HEK293T (cell line): ENCODE measurements at regions not wholly inside any gene's neighbourhood (a gene's known extent, or its start where the extent isn't known, plus 50 kb on each side); places are given as distances from the start of the nearest gene placed in this dataset.

ENCODE experiments used
- CTCF ChIA-PET: fragments of 350-600 bp; formaldehyde crosslinking; extraction: SDS; loops from one replicate; lab custom pipeline; 2021; ENCODE audit warnings: antibody characterized with exemption, inconsistent platforms; lab: Yijun Ruan, JAX
- POLR2A ChIA-PET: fragments of 350-600 bp; formaldehyde crosslinking; extraction: SDS; loops from one replicate; lab custom pipeline; 2020; ENCODE audit warnings: antibody characterized with exemption, inconsistent platforms; lab: Yijun Ruan, JAX
- DNase-seq: peaks from one replicate; pipeline ENCODE4 v3.0.0; 2012; ENCODE audit warnings: mixed read lengths; ENCODE audit errors: extremely low spot score
- ARNT ChIP-seq: fragments of 450-650 bp; IDR thresholded peaks from 2 replicates; pipeline ENCODE4 v1.6.1; 2017; ENCODE audit warnings: mild to moderate bottlenecking
- BHLHE40 ChIP-seq: fragments of 450-650 bp; IDR thresholded peaks from 2 replicates; pipeline ENCODE4 v1.6.1; 2016; ENCODE audit warnings: mild to moderate bottlenecking, moderate library complexity, borderline replicate concordance
- CTBP1 ChIP-seq: fragments of 450-650 bp; IDR thresholded peaks from 2 replicates; pipeline ENCODE4 v1.6.1; 2016; ENCODE audit warnings: borderline replicate concordance
- ELF4 ChIP-seq: fragments of 450-650 bp; IDR thresholded peaks from 2 replicates; pipeline ENCODE4 v1.6.1; 2017; ENCODE audit warnings: antibody characterized with exemption
- FOXA1 ChIP-seq: fragments of 450-650 bp; IDR thresholded peaks from 2 replicates; pipeline ENCODE4 v1.6.1; 2016; ENCODE audit warnings: mild to moderate bottlenecking
- FOXK2 ChIP-seq: fragments of 450-650 bp; IDR thresholded peaks from 2 replicates; pipeline ENCODE4 v1.6.1; 2016; ENCODE audit warnings: mild to moderate bottlenecking
- FOXM1 ChIP-seq: fragments of 450-650 bp; IDR thresholded peaks from 2 replicates; pipeline ENCODE4 v1.6.1; 2017; ENCODE audit warnings: mild to moderate bottlenecking, borderline replicate concordance
- HDGF ChIP-seq: fragments of 450-650 bp; IDR thresholded peaks from 2 replicates; pipeline ENCODE4 v1.6.1; 2017; ENCODE audit warnings: antibody characterized with exemption, borderline replicate concordance
- L3MBTL2 ChIP-seq: fragments of 450-650 bp; conservative IDR thresholded peaks from 2 replicates; pipeline ENCODE4 v1.6.1; 2016; ENCODE audit warnings: mild to moderate bottlenecking
- LEF1 ChIP-seq: fragments of 450-650 bp; IDR thresholded peaks from 2 replicates; pipeline ENCODE4 v1.6.1; 2017; ENCODE audit warnings: mild to moderate bottlenecking, borderline replicate concordance
- NFRKB ChIP-seq: fragments of 450-650 bp; IDR thresholded peaks from 2 replicates; pipeline ENCODE4 v1.6.1; 2016; ENCODE audit warnings: mild to moderate bottlenecking, moderate library complexity
- SP1 ChIP-seq: fragments of 450-650 bp; IDR thresholded peaks from 2 replicates; pipeline ENCODE4 v1.6.1; 2017
- SUZ12 ChIP-seq: fragments of 450-650 bp; IDR thresholded peaks from 2 replicates; pipeline ENCODE4 v1.6.1; 2016; ENCODE audit warnings: mild to moderate bottlenecking
- TARDBP ChIP-seq: fragments of 450-650 bp; IDR thresholded peaks from 2 replicates; pipeline ENCODE4 v1.6.1; 2016
- ZNF384 ChIP-seq: fragments of 450-650 bp; IDR thresholded peaks from 2 replicates; pipeline ENCODE4 v1.6.1; 2016
- TF ChIP-seq, protein P1 (sequence below): fragments of 450-650 bp; IDR thresholded peaks from 2 replicates; pipeline ENCODE4 v1.6.1; 2016

DNA sequence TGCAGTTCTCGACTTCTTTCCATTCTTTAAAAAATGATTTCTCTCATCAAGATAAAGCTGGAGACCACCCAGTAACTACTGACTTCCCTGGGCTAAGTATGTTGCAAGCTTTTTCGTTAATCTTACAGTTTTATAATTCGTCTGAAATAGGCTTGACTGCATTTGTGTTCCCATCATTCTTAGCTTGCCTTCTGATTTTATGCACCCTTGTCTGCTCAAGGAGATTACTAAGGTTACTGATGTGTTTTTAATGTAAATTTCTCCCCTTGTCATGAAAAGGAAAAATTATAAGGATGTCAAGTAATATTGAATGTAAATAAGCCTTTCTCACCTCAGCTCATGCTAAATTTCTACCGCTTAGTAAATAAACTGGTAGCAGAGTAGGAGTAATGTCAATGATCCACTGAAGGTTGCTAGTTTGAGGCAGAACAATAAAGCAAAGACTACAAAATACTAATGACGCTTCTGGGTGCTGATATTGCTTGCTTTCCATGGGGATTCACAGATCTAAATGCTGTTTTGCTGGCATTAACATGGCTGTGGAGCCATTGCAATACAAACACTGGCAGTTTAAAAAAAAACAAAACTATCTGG lies 91.9 kb upstream of the CDH20 start:
- ChIA-PET POLR2A (no interaction called here), CTCF (no interaction called here)
- no peak for TF ChIP-seq LEF1
- TF ChIP-seq FOXK2: no peak
- no peak for TF ChIP-seq FOXM1
- no peak for TF ChIP-seq FOXA1
- no peak for TF ChIP-seq HDGF
- no peak for TF ChIP-seq ZNF384
- no peak for TF ChIP-seq TARDBP
- no peak for TF ChIP-seq ARNT
- no peak for TF ChIP-seq SUZ12
- no peak for TF ChIP-seq SP1
- no peak for TF ChIP-seq L3MBTL2
- TF ChIP-seq, protein P1, sequence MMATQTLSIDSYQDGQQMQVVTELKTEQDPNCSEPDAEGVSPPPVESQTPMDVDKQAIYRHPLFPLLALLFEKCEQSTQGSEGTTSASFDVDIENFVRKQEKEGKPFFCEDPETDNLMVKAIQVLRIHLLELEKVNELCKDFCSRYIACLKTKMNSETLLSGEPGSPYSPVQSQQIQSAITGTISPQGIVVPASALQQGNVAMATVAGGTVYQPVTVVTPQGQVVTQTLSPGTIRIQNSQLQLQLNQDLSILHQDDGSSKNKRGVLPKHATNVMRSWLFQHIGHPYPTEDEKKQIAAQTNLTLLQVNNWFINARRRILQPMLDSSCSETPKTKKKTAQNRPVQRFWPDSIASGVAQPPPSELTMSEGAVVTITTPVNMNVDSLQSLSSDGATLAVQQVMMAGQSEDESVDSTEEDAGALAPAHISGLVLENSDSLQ: no peak
- no peak for TF ChIP-seq ELF4
- TF ChIP-seq BHLHE40: no peak
- TF ChIP-seq CTBP1: no peak
- TF ChIP-seq NFRKB: no peak
- no peak for DNase-seq

GRCh38 chr18:61244632-61245031 lies 88.6 kb upstream of the CDH20 start:
- TF ChIP-seq L3MBTL2 (no peak), NFRKB (no peak), ELF4 (no peak), BHLHE40 (no peak), FOXK2 (no peak), ZNF384 (no peak)
- ChIA-PET POLR2A (no interaction called here), CTCF (no interaction called here)
- DNase-seq: no peak

- DNase-seq: no peak
- ChIA-PET POLR2A (no interaction called here), CTCF (no interaction called here)
Measured at GRCh38 chr18:61245276-61245675, 88.0 kb upstream of the CDH20 start.

DNA sequence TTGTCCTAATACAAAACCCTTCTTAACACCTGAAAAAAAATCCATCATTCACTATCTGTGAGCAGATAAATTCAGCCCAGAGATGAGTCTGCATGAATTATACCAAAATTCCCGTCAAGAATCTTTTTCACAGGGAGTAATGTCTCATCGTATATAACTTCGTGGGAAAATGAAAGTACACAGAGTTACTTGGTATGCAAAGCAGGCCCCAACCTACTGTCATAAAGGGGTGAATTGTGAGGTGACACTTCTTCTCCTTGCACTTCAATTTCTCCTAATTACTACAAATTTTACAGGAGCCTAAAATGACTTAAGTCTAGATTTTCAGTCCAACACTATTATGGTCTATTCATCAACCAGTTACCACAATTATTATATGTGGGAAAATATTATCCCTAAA lies 84.6 kb upstream of the CDH20 start:
- ChIA-PET POLR2A (no interaction called here), CTCF (no interaction called here)
- TF ChIP-seq SUZ12 (no peak), ELF4 (no peak), ZNF384 (no peak), BHLHE40 (no peak), FOXK2 (no peak), SP1 (no peak)
- no peak for DNase-seq

More at GRCh38 chr18:61245276-61245675, 88.0 kb upstream of the CDH20 start:
- TF ChIP-seq, protein P1: no peak
- no peak for TF ChIP-seq ARNT
- TF ChIP-seq BHLHE40: no peak
- no peak for TF ChIP-seq FOXK2
- TF ChIP-seq FOXA1: no peak
- no peak for TF ChIP-seq L3MBTL2
- no peak for TF ChIP-seq TARDBP
- TF ChIP-seq ELF4: no peak
- TF ChIP-seq FOXM1: no peak

- no peak for DNase-seq
- TF ChIP-seq, protein P1: no peak
- TF ChIP-seq FOXK2 (no peak), BHLHE40 (no peak), FOXM1 (no peak), CTBP1 (no peak), SP1 (no peak), HDGF (no peak), ARNT (no peak), NFRKB (no peak), ELF4 (no peak), SUZ12 (no peak), FOXA1 (no peak), L3MBTL2 (no peak)
- ChIA-PET CTCF (no interaction called here), POLR2A (no interaction called here)
Measured at GRCh38 chr18:61256291-61256690, 76.9 kb upstream of the CDH20 start.

GRCh38 chr18:61261870-61262269 lies 71.4 kb upstream of the CDH20 start:
- TF ChIP-seq CTBP1 (no peak), L3MBTL2 (no peak), BHLHE40 (no peak), SP1 (no peak), ARNT (no peak), FOXA1 (no peak), LEF1 (no peak), ZNF384 (no peak), NFRKB (no peak), ELF4 (no peak), HDGF (no peak), SUZ12 (no peak), FOXM1 (no peak), FOXK2 (no peak), TARDBP (no peak)
- TF ChIP-seq, protein P1: no peak
- ChIA-PET CTCF (no interaction called here), POLR2A (no interaction called here)
- no peak for DNase-seq
